Glomerular visceral epithelial cell (primary cell): ENCODE measurements at regions not wholly inside any gene's neighbourhood (a gene's known extent, or its start where the extent isn't known, plus 50 kb on each side); places are given as distances from the start of the nearest gene placed in this dataset.
"Not testable (repeated sequence)": the region's sequence is repeated elsewhere in the genome, so short reads cannot be mapped to it uniquely, and the experiment has no call there.

Experiments used
- DNase-seq: peaks from one replicate; pipeline ENCODE4 v3.0.0-alpha.2; 2016; ENCODE audit errors: extremely low spot score

DNA sequence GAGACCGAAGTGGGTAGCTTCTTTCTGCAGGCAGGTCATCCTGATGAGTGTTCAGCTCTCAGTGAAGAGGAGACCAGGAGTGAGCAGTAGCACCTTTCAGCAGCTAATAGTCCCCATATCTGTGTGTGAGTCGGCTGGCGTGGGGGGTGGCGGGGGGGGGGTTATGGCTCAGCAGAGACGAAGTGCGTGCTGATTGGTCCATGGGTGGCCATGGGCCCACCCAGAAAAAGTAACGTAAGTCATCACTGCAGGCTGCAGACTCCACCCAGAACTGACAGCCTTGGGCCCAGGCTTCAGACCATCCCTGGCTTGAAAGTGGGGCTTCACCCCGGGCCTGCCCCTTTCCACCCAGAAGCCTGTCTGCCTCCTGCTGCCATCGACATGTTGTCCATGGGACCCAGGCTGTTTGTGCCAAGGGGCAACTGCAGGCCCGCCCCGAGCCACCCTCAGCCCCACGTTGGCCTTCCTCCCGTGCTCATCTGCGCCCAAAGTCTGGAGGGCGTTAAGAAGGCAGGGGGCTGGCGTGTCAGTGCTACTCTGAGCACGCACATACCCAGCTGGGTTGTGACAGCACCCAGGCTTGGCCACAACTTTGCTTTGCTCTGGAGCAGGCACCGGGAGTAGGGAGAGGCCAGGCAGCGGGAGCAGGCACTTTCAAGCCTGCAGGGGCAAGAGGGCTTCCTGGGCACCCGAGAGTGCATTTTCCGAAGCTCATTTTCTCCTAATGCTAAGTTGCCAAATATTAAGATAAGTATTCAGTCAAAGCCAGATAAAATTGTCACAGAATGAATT is 511.7 kb upstream of the CDIN1 start:
- no peak for DNase-seq

GRCh38 chr15:36075333-36075732 is 504.1 kb upstream of the CDIN1 start:
- no peak for DNase-seq

- DNase-seq, result no peak
Observed at GRCh38 chr15:36079021-36079420, 500.4 kb upstream of the CDIN1 start.

DNA sequence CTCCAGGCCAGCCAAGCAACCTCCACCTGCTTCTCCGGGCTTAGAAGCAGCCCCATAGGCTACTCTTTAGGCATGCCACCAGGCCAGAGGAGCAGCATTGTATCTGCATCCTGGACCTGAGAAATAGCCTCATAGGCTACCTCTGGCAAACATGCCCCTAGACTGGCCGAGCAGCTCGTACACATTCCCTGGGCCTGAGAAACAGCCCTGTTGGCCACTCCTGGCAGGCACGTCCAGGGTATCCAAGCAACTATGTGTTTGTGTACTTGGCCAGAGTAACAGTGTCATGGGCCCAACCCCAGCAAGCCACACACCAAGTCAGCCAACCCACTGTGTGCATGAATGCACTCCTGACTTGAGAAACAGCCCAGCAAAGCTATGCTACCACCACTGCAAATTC is 498.7 kb upstream of the CDIN1 start:
- no peak for DNase-seq

DNA sequence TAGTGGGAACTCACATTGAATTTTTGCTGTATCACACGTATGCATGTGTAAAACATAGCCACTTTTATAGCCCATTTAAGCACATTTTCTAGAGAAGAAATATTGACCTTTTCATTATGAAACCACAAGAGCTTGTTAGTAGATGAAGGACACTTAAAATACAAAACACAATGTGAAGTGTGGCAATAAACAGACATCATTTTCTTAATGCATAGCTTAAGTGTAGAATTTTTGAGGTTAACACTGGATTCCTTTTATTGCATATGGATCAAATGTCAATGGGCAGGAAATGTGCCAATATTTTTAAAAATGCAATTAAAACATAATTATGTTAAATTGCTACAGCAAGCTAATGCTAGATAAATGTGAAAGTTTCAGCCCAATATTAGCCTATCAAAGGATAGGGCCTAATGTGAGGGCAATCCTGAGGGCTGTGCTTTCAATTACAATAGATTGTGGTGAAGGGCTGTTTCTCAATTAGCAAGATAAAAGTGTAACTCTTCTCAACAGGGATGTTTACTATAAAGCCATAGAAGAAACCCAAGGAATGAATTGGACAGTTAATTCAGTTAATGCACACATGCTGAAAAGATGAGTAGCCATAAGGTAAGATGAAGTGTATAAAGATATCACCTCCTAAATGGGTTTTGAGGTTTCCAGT is 489.0 kb upstream of the CDIN1 start:
- DNase-seq, result no peak

GRCh38 chr15:36106640-36107335 is 472.6 kb upstream of the CDIN1 start:
- no peak for DNase-seq

DNA sequence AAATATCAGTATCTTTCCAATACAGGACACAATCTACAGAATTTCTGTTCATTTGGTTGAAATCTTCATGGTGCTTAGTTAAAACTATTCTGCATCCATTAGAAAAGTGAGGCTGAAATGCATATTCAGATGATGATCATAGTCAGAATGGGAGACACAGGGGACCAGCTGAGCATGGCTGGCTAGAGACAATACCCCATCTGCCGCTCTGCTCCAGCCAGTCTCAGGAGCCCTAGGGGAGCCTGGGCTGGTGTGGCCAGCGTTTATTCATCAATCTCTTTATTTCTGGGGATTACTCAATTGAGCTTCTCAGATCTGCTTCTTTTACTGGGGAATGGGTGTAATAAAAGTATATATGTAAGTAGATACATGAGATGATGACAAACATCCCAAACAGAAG is 470.9 kb upstream of the CDIN1 start:
- DNase-seq, result no peak

DNA sequence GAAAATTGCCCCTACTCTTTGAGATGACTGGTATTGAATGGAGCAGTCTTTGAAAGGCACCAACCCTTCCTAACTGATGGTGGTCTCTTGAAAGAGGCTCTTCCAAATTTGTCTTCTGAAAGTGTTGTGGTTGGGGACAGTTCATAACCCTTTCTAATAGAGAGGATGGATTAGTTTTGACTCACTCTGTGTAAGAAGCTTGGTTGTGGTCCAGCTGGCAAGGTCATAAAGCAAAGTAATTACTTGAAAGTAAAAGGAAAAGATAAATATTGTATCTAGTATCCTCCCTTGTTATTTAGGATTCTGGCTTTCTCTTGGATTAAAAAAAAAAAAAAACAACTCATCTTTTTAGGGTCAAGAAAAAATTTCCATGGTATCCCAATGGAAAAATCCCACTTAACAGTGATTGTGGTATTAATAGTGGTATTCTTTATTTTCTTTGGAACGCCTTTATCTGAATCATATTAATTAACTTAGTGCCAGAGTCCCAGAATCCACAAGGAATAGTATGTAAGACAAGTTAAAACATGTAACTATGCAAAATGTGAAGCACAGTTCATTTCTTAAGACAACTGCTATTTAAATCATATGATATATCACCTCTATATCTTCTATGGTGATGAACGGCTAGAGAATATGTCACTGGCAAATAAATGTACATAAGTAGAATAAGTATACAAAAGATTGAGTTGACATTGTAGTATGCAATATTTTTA is 469.3 kb upstream of the CDIN1 start:
- DNase-seq, result no peak

DNA sequence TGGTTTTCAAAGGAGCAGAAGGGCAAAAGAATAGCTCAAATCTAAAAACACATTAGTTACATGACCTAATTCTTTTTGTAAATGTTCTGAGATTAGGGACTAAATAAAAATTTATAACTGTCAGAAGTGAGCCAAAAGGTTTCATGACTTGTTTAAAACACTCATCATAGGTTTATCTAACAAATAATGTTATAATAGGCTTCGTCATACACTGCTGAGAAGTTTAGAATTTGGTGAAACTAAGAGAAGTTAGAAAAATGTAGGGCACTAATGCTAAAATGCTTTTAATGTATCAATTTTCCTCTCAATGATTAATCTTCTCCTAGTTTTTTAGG is 468.8 kb upstream of the CDIN1 start:
- no peak for DNase-seq

GRCh38 chr15:36117296-36117787 is 462.1 kb upstream of the CDIN1 start:
- no peak for DNase-seq

- no peak for DNase-seq
Observed at GRCh38 chr15:36126194-36126593, 453.2 kb upstream of the CDIN1 start.

GRCh38 chr15:36130641-36131310 is 448.6 kb upstream of the CDIN1 start:
- DNase-seq, result no peak

DNA sequence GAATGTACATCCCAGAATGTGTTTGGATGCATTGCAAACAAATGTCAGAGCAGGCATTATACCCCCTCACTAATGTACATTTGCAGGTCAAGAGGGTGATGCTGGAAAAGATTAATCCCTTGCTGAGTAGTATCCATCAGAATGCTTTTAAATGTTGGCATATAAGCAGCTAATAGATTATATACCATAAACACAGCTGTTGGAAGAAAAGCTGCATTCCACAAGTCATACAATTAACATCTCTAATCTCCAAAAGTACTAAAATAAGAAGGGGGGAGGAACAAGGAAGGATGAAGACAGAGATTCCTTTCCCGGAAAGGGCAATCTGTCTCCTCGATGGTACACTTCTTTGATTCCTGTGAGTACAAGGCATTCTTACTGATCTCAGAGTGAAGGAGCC is 445.7 kb upstream of the CDIN1 start:
- no peak for DNase-seq

GRCh38 chr15:36136049-36136448 is 443.4 kb upstream of the CDIN1 start:
- DNase-seq, result no peak

DNA sequence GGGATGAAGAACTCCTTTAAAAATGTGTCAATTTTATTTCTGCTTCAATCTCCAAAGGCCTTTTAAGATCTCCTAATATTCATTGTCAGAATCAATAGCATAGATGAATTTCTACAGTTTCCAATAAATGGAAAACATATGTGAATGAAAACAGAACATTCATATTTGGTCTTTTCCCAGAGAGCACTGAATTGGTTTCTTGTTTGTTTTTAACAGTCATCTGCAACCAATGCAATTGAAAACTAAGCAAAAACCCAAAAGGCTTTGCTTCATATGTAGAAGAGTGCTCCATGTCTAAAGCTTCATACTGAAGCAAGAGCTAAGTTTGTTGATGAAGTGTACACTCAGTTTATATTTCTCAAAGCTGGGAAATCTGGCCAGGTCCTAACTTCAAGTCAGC is 426.5 kb upstream of the CDIN1 start:
- no peak for DNase-seq

DNA sequence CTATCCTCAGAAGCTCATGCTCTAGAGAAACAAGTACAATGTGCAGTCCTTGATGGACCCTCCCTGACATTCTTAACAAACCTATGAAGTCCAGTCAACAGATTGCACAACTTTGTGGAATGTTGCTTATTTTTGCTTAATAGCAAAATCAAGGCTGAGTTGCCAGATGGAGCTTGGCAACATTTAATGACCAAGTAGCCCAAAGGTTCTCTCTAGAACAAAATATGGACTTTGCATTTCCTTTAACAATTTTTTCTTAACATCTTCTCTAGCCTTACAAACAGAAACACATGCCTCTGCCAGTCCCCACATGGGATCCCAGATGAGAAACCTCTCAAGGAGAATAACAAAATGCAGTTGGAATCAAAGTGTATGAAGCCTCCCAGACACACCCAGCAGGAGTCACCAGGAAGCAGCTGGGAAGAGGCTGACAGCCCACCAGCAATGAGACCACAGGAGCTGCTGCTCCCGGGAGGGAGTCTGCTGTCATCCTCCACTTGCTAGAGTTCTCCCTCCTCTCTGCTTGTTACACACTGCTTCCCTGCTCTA is 422.5 kb upstream of the CDIN1 start:
- DNase-seq, result no peak

GRCh38 chr15:36160351-36160750 is 419.1 kb upstream of the CDIN1 start:
- DNase-seq, result no peak

DNA sequence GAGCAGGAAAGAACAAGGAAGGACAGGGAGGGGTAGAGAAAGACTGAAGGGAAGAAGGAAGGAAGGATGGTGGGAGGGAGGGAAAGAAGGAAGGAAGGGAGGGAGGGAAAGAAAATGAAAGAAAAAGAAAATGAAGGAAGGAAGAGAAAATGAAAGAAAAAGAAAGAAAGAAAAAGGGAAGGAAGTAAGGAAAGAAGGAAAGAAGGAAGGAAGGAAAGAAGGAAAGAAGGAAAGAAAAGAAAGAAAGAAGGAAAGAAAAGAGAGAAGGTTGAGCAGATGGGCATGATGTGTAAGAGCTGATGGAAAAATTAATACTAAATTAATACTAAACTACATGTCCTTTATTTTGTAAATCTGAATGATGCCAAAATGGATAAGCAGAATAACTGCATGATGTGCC is 418.3 kb upstream of the CDIN1 start:
- no peak for DNase-seq

DNA sequence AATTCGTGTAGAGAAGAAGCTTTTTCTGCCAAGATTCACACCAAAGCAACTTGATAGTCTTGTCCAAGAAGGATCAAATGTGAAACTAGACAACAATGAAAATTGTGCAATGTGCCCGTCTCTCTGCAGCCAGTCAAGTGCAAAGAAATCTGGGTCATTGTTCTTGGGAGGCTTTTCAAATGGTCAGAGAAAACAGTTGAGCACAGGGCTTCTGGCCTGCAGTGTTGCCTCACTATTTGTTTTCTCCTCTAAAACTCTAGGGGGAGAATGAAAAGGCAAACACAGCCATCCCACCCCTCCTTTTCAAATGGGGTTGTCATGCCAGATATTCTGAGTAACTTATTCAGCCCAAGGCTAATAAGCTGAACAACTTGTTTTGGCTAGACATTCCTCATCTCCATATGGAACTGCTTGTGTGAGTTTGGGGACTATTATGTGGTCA is 417.6 kb upstream of the CDIN1 start:
- DNase-seq, result no peak

DNA sequence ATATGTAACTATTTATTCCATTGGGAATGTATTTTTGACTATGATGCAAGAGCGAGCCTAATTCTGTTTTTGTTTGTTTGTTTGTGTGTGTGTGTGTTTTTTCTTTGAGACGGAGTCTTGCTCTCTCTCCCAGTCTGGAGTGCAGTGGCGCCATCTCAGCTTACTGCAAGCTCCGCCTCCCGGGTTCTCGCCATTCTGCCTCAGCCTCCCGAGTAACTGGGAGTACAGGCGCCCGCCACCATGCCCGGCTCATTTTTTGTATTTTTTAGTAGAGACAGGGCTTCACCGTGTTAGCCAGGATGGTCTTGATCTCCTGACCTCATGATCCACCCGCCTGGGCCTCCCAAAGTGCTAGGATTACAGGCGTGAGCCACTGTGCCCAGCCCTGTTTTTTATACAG is 415.4 kb upstream of the CDIN1 start:
- DNase-seq, result not testable (repeated sequence)

GRCh38 chr15:36172955-36173354 is 406.5 kb upstream of the CDIN1 start:
- DNase-seq, result no peak
